ENCODE measurements at regions not wholly inside any gene's neighbourhood (a gene's known extent, or its start where the extent isn't known, plus 50 kb on each side); places are given as distances from the start of the nearest gene placed in this dataset.

DNA sequence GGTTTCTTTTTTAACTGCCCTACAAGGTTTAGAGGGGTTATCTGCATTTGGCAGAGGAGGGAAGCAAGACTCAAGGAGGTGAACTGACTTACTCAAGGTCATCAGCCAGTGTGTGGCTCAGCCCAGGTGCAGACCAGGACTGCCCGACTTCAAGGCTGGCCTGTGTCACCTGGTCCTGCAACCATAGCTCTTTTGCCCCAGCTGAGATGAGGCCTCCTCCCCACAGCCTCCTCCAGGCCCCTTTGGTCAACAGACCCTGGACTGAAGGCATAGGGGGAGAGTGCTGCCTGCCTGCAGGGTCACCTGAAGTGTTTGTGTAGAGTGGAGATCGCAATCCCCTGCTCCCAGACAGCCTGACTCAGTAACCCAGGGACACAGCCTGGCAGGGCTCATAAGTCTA, 168.5 kb upstream of the GLI2 start:
- no peak for DNase-seq (ENCODE audit: low read depth)

DNA sequence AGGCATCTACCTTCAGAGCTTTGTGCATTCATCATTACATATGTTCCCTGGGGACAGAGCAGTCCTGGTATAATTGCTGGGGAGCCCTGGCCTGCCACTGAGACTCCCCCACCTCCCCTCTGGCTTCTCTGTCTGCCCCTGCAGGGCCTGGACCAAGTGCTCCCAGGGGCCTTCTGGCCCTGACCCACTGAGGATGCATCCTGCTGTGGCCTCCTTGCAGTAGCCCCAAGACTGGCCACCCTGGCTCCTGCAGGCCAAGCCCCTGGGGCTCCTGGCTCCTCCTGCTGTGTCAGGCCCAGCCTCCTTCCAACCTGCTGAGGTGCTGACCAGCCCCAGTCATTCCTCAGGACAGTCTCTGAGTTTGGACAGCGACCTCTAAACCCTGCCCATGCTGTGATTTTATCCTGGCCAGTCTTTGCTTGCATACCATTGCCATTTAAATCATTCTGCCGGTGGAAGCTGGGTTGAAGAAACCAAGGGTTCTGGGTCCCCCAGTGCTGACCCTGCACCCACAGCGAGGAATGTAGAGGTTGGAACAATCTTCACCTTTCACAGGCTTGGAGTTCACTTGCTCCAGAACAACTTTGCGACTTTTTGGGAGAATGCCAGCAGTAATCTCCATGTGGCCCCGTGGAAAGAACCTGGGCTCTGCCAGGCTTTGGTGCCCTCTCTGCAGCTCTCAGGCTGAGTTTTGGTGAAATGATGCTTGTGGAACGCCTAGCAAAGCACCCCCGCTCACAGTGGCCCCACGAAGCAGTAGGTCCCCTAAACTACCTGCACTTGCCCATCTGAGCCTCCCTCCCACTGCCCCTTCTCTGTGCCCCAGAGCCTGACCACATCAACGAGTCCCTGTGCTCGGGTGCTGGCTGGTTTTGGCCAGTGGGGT, 167.3 kb upstream of the GLI2 start:
- no peak for DNase-seq (ENCODE audit: low read depth)

DNA sequence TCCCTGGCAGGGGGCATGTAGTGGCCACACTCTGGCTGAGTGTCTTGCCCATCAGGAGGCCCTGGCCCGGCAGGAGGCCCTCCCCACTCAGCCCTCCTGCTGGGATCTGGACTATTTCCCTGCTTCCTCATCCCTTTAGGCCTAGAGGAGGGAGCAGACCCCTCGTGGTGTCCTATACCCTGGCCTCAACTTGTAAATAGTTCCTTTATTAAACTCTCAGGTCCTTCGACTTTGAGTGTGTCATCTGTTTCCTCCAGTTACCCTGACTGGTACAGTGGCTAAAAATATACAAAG, 166.7 kb upstream of the GLI2 start:
- no peak for DNase-seq (ENCODE audit: low read depth)

DNA sequence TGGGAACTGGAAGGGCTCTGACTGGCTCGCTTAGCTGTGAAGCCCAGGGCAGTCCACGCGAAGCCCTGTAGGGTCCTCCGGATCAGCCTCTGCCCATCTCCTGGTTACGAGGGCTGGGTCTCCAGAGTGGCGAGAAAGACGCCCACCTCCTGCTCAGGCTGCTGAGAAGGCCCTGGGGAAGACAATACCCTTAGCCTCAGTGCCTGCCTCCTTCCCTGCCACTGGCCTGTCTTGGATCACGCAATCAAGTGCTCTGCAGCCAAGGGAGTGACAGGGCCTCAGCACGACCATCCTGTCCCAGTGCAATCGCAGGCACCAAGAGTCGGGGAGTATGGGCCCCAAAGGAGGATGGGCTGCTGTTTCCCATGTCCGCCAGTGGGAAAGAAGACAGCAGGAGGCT, 165.7 kb upstream of the GLI2 start:
- no peak for DNase-seq (ENCODE audit: low read depth)

DNA sequence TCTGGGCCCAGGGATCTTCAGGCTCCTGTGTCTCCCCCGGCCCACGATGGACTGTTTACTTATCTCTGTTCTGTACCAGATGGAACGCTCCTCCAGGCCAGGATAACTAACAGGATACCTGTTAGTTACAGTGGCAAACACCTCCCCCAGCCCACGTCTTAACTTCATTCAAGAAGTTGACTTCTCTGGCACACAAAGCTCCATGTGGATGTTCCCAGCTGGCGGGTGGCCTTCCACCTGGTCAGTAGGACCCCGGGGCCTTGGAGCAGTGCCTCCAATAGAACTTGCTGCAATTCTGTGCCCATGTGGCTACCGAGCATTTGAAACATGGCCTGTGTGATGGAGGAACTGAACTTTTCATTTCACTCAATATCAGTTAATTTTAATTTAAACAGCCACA, 165.1 kb upstream of the GLI2 start:
- DNase-seq (ENCODE audit: low read depth): no peak

DNA sequence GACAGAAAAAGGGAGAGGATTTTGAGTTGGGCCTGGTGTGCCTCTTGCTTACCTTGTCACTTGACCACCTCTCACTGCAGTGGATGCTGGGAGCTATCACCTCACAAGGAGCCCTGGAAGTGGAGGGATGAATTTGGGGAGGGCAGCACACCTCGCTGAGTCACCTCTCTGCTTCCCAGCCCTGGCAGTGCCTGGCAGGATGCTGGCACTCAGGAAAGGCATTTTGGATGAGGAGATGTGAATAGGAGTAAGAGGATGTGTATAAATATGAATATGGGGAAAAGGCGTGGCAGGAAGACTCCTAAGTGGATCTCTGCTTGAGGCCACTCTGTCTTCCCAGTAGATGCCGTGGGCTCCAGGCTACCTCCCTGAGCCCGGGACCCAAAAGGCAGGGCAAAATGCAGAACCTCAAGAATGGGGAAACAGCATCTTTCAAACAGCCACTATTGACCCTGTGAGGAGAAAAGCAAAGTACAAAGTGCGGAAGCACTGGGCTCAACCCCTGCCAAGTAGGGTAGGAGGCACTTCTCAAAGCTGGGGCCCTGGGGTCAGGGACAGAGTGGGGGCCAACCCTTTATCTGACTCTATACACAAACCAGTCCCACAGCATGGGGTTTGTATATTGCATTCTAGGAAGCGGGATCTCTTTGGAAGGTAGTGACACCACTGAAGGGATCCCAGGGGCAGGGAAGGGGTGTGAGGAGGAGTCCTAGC, 164.5 kb upstream of the GLI2 start:
- no peak for DNase-seq (ENCODE audit: low read depth)

DNA sequence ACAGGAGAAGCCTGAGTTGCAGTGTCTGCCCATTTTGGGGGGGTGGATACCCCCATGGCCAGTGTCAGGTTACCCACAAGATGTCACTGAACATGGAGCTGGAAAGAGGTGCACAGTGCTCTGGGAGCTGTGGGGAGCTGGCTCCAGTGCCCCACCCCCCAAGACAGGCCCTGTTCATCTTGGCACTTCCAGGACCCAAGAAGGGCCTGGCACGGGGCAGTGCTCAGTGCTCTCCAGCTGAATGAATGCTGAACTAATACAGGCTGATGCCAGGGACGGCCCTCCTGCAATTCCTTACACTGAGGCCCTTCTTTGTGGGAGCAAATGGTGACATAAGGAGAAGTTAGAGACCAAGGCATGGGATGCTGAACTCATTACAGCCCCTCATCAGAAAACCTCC, 163.4 kb upstream of the GLI2 start:
- no peak for DNase-seq (ENCODE audit: low read depth)

DNA sequence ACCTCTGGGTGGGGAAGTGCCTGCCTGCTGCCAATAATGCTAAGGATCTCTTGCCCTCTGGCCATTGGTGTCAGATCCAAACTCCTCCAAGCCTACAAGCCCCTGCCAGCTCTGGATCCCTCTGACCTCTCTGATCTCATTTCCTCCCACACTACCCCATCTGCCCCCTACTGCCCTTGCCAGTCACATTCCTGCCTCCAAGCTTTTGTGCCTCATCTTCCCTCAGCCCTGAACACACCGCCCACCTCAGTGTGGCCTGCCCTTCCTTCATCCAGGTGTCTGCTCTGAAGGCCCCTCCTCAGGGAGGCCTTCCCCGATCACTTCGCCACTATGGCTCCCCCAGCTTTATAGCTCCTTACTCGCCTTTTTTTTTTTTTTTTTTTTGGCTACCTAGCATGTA, 161.0 kb upstream of the GLI2 start:
- no peak for DNase-seq (ENCODE audit: low read depth)

DNA sequence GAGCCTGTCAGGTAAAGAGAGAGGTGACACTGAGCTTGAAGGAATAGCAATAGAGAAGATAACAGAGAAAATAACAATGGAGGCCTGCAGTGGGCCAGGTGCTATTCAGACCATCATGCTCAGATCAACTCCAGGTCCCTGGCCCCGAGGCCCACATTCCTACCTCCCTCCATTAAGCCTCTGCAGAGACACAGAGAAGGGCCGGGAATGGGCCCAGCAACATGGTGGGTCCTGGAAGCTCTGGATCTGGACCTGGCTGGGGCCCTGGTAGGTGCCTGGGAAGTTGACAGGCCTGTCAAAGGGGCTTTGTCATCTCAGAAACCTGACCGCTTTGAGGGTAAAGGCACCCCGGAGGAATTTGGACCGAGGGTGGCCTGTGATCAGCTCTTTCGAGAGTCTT, 159.7 kb upstream of the GLI2 start:
- DNase-seq (ENCODE audit: low read depth): no peak

DNA sequence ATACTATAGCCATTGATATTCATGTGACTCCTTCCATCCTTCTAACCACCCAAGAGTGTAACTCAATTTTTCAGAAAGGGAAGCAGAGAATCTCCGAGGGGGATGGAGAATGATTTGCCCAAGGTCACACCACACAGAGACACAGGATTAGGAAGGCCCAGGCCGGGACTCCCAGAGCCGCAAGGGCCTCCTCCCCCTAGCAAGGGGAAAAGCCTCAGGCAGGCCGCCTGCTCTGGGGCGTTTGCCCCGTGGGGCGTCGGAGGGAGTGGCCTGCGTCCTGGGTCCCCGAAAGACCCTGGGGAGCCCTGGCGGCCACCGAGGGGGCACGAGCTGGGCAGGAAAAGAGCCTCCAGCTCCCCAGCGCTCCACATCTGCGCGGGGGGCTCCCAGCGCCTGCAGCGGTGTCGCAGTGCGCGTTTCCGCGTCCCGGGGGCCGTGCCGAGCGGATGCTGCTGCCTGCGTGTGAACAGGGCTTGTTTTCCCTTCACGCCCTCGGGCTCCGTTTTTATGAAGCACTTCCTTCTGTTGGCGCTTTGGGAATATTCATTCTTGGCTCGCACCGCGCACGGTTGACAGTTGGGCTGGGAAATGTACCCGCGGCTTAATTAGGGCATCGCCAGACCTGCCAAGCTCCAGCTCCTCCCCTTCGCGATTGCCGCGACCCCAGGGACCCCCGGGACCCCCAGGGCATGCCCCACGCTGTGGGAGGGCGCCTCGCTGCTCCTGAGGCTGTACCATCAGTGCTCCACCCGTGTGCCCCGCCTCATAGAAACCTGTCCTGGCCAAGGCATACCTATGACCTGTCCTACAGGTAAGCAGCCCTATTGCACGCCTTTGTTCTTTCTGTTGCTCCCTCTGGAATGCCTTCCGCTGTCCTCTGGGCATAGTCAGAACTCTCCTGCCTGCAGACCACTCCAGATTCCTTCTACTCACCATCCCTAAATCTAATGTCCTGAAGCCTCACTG, 158.9 kb upstream of the GLI2 start:
- DNase-seq (ENCODE audit: low read depth): no peak

DNA sequence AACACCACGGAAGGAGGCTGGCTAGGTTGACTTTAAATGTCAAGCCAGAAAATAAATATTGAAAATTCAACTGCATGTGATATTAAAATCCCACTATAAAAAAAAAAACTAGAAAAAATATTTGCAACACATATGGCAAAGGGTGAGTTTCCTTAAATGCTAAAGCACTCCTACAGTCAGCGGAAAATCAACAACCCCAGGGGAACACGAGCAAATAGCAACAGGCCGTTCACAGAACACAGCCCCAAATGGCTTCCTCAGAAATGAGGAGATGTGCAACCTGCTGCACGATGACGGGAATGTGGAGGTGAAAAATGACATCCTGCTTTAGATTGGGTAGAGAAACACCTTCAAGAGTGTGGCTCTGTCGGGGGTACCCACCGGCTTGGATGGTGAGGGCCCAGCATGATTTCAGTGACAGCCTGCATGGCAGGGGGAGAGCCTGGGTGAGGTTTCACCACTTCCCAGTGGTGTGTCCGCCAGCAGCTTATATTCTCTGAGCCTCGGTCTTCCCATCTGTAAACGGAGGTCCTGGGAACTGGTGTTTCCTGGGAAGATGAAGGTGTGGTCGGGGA, 157.9 kb upstream of the GLI2 start:
- DNase-seq (ENCODE audit: low read depth): no peak

DNA sequence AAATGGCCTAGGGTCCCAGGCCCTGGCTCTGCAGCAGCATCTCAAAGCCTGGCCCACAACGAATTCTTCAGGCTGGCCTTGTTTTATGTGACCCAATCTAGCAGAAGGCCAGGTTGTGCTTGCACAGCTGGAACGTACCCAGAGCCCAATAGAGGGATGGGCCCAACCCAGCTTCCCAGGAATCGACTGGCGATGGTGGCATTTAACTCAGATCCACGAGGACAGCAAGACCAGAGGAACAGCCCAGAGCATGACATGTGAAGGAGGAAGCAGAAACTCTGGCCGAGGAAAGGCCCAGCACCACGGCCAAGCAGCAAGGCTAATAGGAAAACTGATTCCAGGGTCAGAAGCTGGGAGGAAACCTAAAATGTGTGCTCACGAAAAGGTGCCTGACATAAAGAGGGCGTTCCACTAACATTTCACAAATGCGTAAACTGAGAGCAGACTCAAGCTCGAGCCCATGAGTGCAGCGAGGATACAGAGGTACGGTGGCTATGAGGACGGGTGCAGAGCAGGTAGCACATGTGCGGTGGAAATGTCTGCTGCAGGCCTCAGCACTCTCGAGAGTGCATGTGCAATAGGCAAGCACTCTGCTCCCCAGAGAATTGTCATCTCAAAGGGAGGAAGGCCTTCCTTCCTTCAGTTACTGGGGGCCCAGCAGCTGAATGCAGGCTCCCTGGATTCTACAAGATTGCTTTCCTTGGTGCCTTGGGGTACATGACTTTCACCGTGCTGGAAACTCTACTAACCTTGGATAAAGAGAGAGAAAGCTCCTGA, 156.9 kb upstream of the GLI2 start:
- DNase-seq (ENCODE audit: low read depth): no peak

DNA sequence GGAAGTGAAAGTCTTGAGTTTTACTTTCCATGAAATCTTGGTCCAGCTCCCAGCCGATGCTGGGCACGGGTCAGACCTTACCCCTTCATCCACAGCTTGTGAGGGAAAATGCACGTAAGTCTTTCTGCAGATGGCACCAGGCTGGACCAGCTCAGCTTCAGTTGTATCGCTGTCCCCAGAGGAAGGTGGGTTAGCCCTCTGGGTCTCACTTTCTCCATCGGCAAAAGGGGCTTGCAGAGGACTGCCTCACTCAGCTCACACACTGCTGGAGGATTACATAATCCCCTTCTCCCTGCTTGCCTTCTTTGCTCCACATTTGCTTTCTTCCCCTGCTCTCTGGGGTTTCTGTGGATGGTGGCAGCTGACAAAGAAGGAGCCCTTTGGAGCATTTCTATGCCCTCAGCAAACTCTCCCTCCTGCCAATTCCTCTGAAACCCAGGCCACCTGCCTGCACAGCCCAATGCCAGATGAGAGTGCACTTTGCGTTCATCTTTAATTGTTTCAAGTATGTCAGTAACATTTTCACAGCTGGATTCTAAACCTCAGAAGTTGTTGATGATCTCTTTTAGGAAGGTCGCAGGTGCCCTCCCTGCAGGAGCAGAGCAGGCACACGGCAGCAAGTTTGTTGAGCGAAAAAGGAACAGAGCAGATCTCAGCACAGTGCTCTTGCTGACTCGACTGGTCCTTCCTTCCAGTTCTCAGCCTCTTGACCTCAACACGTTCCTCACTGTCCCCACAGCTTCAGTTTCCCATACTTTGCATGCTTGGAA, 155.6 kb upstream of the GLI2 start:
- no peak for DNase-seq (ENCODE audit: low read depth)

DNA sequence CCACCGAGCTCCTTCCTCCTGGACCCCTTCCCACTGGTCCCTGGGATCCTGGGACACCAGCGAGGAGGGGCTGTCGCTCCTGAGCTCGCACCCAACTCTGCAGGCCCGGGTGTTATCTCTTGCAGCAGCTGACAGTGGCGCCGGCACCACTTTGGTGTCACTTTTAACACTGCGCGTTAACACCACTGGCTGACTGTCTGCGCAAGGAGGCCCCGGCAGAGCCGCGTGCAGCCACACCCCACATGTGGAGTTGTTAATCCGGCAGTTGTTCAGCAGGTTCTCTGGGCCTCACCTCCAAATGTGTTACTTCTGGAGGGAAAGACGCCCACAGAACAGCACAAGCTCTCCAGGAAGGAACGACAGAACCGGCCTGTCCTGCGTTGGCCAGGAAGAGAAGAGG, 155.0 kb upstream of the GLI2 start:
- DNase-seq (ENCODE audit: low read depth): no peak

DNA sequence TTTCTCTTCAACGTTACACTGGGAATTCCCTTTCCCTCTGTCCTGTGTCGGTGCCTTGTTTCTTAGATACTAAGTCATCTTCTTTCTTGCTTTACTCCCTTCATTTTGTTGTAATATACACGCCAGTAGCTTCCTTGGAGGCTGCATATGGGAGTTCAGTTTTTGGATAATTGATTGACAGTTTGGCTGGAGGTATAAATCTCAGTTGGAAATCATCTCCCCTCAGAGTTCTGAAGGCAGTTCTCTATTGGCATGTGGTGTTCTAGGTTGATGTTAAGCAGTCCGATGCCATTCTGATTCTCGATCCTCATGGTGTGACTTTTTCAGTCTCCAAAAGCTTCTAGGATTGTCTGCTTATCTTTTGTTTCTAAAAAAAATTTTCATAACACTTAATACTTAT, 152.5 kb upstream of the GLI2 start:
- no peak for DNase-seq (ENCODE audit: low read depth)

DNA sequence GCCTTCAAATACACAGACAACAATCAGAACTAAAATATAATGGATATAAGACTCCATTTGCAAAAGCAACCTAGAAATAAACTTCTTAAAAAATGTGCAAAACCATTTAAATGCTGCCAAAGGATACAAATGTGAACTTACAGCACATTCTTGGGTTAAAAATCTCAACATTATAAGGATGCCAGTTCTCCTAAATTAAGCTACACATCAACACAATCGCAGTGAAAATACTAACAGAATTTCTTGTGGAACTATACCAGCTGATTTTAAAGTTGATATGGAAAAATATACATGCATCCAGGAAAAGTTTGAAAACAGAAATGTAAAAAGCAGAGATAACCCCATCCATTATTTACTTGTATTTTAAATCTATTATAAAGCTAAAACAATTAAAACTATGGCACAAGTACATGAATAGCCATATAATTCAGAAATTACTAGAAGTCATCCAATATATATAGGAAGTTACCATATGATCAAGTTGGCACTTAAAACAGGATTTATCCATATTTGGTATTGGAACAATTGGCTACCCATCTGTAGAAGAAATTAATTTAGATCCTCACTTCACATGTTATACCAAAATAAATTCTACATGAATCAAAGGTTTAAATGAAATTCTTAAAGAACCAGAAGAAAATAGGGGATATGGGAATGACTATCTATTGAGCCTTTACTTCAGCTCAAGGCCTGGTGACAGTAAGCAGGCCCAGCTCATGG, 151.7 kb upstream of the GLI2 start:
- DNase-seq (ENCODE audit: low read depth): no peak

DNA sequence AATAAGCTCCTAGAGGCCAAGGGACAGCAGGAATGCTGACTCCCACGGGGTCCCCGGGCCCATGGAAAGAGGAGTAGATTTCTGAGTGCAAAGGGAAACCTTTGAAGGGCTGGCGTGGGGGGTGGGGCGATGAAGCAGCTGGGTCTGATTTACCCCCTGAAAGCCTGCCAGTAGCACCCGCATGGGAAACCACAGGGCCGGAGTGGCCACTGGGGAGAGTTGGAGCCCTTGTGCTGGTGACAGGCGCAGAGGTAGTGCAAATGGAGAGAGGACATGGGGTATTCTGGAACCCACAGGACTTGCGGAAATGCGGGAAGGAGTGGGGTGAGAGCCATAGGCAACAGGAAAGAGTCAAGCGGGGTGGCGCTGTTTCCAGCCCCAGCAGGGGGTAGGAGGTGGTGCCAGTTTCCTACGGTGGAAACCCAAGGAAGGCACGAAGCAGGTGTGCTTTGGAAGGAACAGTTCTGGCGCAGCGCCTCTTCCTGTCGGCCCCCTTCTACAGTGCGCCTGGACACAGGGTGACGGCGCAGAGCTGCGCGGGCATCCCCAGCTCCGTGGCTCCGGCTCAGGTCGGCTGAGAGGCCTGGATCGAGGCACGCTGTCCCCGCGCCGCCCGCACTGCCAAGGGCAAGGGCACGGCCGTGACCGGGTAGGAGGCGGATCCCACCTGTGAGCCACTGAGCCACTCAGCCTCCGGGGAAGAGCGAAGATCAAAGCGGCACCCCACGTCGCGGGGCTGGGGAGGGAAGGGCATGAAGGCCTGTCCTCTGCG, 149.0 kb upstream of the GLI2 start:
- DNase-seq (ENCODE audit: low read depth): no peak

DNA sequence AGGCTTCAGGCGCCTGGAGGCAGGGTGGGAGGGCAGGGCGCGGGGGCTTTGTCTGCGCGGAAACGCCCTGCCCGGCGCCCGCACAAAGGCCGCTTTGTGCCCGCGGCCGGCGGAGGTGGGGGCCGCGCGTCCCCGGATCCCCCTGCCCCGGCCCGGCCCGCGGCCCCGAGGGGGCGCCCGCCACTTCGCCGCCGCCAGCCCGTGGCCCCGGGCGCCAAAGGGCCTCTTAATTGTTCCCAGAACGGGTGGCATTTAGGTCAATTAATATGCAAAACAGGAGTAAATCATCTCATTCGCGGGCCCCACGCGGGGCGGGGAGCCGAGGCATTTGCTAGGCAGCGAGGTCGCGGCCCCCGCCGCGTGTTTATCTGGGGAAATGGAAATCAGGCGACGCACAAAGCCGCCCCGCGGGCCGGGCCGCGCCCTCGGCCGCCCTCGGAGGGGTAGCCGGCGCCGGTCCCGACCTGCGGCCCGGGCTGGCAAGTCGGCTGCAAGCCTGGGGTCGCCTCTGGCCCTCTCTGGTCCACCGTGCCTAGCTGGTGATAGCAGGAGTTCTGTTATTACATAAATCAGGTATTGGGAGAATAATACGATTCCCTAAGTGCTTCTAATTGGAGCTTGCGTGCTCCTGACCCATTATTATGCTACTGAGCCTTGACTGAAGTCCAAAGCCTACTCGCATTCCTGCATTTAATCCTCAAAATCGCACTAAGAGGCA, 148.2 kb upstream of the GLI2 start:
- no peak for DNase-seq (ENCODE audit: low read depth)

DNA sequence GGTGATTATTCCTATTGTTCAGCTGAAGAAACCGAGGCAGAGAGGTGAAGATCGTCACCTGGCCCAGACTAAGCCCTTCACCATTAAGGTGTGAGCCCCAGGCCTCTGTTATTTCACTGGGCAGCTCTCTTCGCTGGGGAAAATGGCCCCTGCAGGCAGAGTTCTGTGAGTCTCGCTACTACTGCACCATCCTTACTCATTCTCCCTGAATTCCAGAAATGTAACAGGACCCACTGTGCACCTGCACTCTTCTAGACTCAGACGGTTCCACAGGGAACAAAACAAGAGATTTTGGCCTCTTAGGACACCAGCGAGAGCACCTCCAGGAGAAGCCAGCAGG, 147.7 kb upstream of the GLI2 start:
- DNase-seq (ENCODE audit: low read depth): no peak

All from activated T-helper 9 cell treated with anti-CD3 and anti-CD28 coated beads, Interleukin-2, amount 50 U/mL, for 16 hours (primary cell).